ENCODE measurements at regions not wholly inside any gene's neighbourhood (a gene's known extent, or its start where the extent isn't known, plus 50 kb on each side); places are given as distances from the start of the nearest gene placed in this dataset.

DNA sequence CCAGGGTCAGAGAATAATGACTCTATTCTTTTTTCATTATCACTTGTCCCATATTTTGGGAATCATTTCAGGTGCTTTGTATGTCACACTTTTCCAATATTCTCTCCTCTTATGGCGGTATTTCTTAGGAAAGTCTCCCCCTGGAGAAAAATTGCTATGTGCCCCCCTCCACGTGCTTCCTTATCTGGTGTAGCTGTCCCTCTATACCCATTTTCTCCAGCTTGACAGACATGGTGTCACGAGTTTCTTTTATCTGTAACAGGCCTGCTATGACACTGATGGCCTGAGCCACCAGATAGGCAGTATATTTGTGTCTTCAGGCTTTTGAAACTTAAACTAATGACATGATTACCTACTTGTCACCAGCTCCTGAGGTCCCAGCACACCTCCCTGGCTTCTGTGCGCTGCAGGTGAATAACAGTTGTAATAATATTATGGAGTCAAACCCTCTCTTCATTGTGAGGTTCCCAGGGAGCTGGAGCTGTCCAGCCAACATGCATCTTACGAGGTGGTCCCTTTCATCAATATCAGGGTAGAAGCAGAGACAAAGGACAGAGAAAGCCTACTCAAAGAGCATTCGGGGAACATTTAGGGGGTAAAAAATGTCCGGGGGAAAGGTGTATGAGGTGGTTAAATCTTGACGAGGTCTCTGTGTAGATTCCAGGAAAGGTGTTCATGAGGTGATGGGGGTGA lies 71.2 kb upstream of the DUSP10 start:
- Histone ChIP-seq H3K79me2 (ENCODE audit: insufficient read depth, low read length) (no peaks in the 10 kb centered on the region), H3K4me1 (ENCODE audit: insufficient read depth, low read length) (peaks cover 29% of the 10 kb centered on the region), H3K27ac (ENCODE audit: low read depth, low read length) (no peak overlapping the region), H3K9ac (ENCODE audit: low read length) (no peak overlapping the region), H3K4me2 (ENCODE audit: low read length) (no peak overlapping the region), H3K9me3 (ENCODE audit: insufficient read depth, low read depth, low read length) (no peaks in the 10 kb centered on the region), H2AFZ (ENCODE audit: low read depth, low read length) (no peak overlapping the region), H3K4me3 (ENCODE audit: insufficient read depth, low read depth, low read length) (no peak overlapping the region), H4K20me1 (ENCODE audit: insufficient read depth, low read length) (no peaks in the 10 kb centered on the region), H3K36me3 (ENCODE audit: insufficient read depth, low read length) (no peaks in the 10 kb centered on the region), H3K27me3 (ENCODE audit: insufficient read depth, low read length) (no peaks in the 10 kb centered on the region)
- H3K4me3 Mint-ChIP-seq (ENCODE audit: unreplicated experiment): no peak overlapping the region
- peaks cover 36% of the 10 kb centered on the region for H3K4me1 Mint-ChIP-seq (ENCODE audit: low read depth, unreplicated experiment)
- H3K27me3 Mint-ChIP-seq (ENCODE audit: low read depth, unreplicated experiment): no peaks in the 10 kb centered on the region
- FAIRE-seq (no peak), DNase-seq (ENCODE audit: low read depth) (no peak)
- TF ChIP-seq EZH2 (IDR thresholded peaks at IDR 0.05; ENCODE audit: insufficient read depth, low read length) (no peak), CTCF (IDR thresholded peaks at IDR 0.05; ENCODE audit: insufficient read depth, low read depth, low read length) (no peak)
- no peak overlapping the region for H3K27ac Mint-ChIP-seq (ENCODE audit: unreplicated experiment)
- no peaks in the 10 kb centered on the region for H3K36me3 Mint-ChIP-seq (ENCODE audit: low read depth, unreplicated experiment)
- H3K9me3 Mint-ChIP-seq (ENCODE audit: unreplicated experiment): peaks cover 4% of the 10 kb centered on the region

DNA sequence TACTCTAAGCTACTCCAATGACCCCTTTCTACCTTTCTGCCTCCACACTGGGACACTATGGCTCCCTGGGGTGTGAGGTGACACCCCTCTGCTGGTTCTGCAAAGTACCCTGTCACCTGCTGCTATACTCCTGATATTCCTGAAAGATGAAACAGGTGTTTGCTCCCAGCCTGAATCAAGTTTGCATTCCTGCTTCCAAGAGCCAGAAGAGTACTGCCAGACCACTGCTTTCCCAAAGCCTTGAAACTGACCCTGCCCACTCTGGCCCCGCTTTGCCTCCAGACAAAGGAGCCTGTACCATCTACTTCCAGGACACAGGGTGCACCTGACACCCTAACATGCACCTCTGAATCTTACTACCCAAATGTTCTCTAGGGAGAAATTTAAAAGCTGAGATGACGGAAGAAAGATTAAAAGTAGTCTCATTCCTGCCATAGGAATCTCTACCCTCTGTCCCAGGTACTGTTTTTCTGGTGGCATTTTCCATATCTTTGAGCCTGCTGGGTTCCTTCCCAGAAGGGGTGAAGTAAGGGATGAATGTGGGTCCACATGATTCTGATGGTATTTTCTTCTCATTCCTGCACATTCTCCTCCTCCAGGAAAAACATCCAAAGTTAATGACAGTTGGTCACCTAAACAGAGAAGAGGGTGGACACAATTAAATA lies 70.3 kb upstream of the DUSP10 start:
- Histone ChIP-seq H3K9me3 (ENCODE audit: insufficient read depth, low read depth, low read length) (no peaks in the 10 kb centered on the region), H2AFZ (ENCODE audit: low read depth, low read length) (no peak overlapping the region), H3K4me3 (ENCODE audit: insufficient read depth, low read depth, low read length) (no peak overlapping the region), H3K4me1 (ENCODE audit: insufficient read depth, low read length) (peaks cover 29% of the 10 kb centered on the region), H3K4me2 (ENCODE audit: low read length) (no peak overlapping the region), H3K79me2 (ENCODE audit: insufficient read depth, low read length) (no peaks in the 10 kb centered on the region), H3K36me3 (ENCODE audit: insufficient read depth, low read length) (no peaks in the 10 kb centered on the region), H4K20me1 (ENCODE audit: insufficient read depth, low read length) (no peaks in the 10 kb centered on the region), H3K27ac (ENCODE audit: low read depth, low read length) (no peak overlapping the region), H3K9ac (ENCODE audit: low read length) (no peak overlapping the region), H3K27me3 (ENCODE audit: insufficient read depth, low read length) (no peaks in the 10 kb centered on the region)
- Mint-ChIP-seq H3K27me3 (ENCODE audit: low read depth, unreplicated experiment) (no peaks in the 10 kb centered on the region), H3K4me3 (ENCODE audit: unreplicated experiment) (no peak overlapping the region), H3K27ac (ENCODE audit: unreplicated experiment) (no peak overlapping the region), H3K9me3 (ENCODE audit: unreplicated experiment) (peaks cover 4% of the 10 kb centered on the region), H3K4me1 (ENCODE audit: low read depth, unreplicated experiment) (peaks cover 30% of the 10 kb centered on the region), H3K36me3 (ENCODE audit: low read depth, unreplicated experiment) (no peaks in the 10 kb centered on the region)
- DNase-seq (ENCODE audit: low read depth) (no peak), FAIRE-seq (no peak)
- TF ChIP-seq CTCF (IDR thresholded peaks at IDR 0.05; ENCODE audit: insufficient read depth, low read depth, low read length) (no peak), EZH2 (IDR thresholded peaks at IDR 0.05; ENCODE audit: insufficient read depth, low read length) (no peak)

- no peaks in the 10 kb centered on the region for H4K20me1 ChIP-seq (ENCODE audit: insufficient read depth, low read length)
- DNase-seq (ENCODE audit: low read depth) (peak; percentile 90), FAIRE-seq (peak; percentile 99)
- Mint-ChIP-seq H3K4me3 (ENCODE audit: unreplicated experiment) (no peak overlapping the region), H3K27ac (ENCODE audit: unreplicated experiment) (peak overlapping the region; percentile 90), H3K9me3 (ENCODE audit: unreplicated experiment) (peaks cover 4% of the 10 kb centered on the region), H3K4me1 (ENCODE audit: low read depth, unreplicated experiment) (peaks cover 24% of the 10 kb centered on the region), H3K36me3 (ENCODE audit: low read depth, unreplicated experiment) (no peaks in the 10 kb centered on the region), H3K27me3 (ENCODE audit: low read depth, unreplicated experiment) (no peaks in the 10 kb centered on the region)
- H3K36me3 ChIP-seq (ENCODE audit: insufficient read depth, low read length): no peaks in the 10 kb centered on the region
- H3K4me2 ChIP-seq (ENCODE audit: low read length): peak overlapping the region; percentile 47
- no peaks in the 10 kb centered on the region for H3K9me3 ChIP-seq (ENCODE audit: insufficient read depth, low read depth, low read length)
- no peak overlapping the region for H2AFZ ChIP-seq (ENCODE audit: low read depth, low read length)
- TF ChIP-seq EZH2 (IDR thresholded peaks at IDR 0.05; ENCODE audit: insufficient read depth, low read length) (no peak), CTCF (IDR thresholded peaks at IDR 0.05; ENCODE audit: insufficient read depth, low read depth, low read length) (no peak)
- H3K4me3 ChIP-seq (ENCODE audit: insufficient read depth, low read depth, low read length): no peak overlapping the region
- peak overlapping the region; percentile 35 for H3K9ac ChIP-seq (ENCODE audit: low read length)
- no peaks in the 10 kb centered on the region for H3K79me2 ChIP-seq (ENCODE audit: insufficient read depth, low read length)
- H3K27ac ChIP-seq (ENCODE audit: low read depth, low read length): peak overlapping the region; percentile 75
- no peaks in the 10 kb centered on the region for H3K27me3 ChIP-seq (ENCODE audit: insufficient read depth, low read length)
- H3K4me1 ChIP-seq (ENCODE audit: insufficient read depth, low read length): peaks cover 25% of the 10 kb centered on the region
Measured at GRCh38 chr1:221810406-221810805, 68.5 kb upstream of the DUSP10 start.
